Mucosa of stomach (tissue), 1 donor: ENCODE measurements at regions not wholly inside any gene's neighbourhood (a gene's known extent, or its start where the extent isn't known, plus 50 kb on each side); places are given as distances from the start of the nearest gene placed in this dataset.

Source experiments
- H3K27me3 ChIP-seq: one replicate; pipeline ENCODE4 v1.7.0; 2013; ENCODE audit warnings: mild to moderate bottlenecking, low read length; ENCODE audit not compliant: control insufficient read depth, insufficient read depth
- H3K36me3 ChIP-seq: one replicate; pipeline ENCODE4 v1.7.0; 2013; ENCODE audit warnings: low read length; ENCODE audit not compliant: control insufficient read depth, insufficient read depth
- H3K4me1 ChIP-seq: one replicate; pipeline ENCODE4 v1.7.0; 2013; ENCODE audit warnings: mild to moderate bottlenecking, low read length; ENCODE audit not compliant: control insufficient read depth, insufficient read depth
- H3K4me3 ChIP-seq: one replicate; pipeline ENCODE4 v1.7.0; 2013; ENCODE audit warnings: low read length
- H3K9ac ChIP-seq: one replicate; pipeline ENCODE4 v1.7.0; 2013; ENCODE audit warnings: mild to moderate bottlenecking, low read length, moderate library complexity
- H3K9me3 ChIP-seq: one replicate; pipeline ENCODE4 v1.7.0; 2013; ENCODE audit warnings: mild to moderate bottlenecking, low read length, moderate library complexity; ENCODE audit not compliant: control insufficient read depth
- donor health status: Pancreatic carcinoma.

DNA sequence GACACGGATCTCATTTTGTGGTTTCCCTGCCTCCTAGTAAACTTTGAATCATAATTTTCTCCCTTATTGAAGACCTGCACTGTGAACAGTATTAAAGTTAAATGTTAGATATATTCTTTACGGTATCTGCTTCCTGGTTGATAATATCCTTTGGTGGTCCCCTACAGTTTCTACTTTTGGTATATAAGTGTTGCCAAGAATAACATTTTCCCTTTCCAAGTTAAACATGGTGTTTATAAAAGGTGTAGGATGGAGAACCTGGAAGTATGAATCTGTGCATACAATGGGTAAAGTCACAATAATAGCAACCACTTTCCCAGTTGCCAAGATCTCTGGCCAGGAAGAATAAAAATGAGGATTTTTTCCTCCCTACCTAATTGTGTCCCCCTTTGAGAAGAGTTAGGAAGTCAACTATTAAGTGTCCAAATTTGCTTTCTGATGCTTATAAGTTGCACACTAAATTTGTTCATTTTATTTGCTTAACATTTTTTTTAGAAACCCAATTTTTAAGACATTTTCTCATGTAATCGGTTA lies 201.0 kb upstream of the STK17B start:
- Histone ChIP-seq H3K9ac (no peak overlapping the region), H3K4me1 (no peaks in the 10 kb centered on the region), H3K4me3 (no peak overlapping the region), H3K9me3 (no peaks in the 10 kb centered on the region), H3K27me3 (no peaks in the 10 kb centered on the region), H3K36me3 (no peaks in the 10 kb centered on the region)

DNA sequence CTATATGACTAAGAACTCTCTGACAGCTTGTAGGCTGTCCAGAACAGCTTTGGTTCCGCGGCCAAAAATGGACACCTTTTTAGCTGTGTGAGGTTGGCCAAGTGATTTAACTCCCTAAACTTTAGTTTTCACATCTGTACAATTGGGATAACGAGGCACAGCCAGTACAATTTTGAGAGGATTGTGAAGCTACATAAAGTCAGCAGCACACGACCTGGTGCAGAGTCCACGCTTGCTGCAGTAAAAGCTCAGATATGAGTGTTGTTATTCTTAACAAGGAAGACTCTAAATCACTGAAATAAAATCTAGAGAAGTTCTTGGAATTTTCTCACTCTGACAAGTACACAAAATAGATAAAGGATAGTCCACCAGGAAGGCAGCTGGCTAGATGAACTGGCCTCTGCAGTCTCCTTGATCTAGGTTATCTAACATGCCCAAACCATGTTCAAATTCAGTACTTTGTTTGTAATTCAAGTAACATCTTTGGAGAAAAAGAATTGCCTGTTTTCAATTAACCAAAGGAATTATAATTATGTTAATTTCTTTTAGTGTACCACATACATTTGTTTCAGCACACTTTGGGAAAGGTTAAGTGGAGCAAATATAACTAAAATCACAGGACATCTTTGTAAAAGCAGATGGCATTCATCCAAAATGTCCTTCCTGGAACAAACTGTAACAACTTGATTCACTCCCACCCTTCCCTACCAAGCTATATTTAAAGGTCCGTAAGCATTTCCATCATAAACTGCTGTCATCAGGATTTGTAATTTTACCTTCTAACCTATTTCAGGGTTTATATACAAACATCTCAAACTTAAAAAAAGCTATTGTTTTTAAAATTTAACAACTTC lies 201.7 kb upstream of the STK17B start:
- H3K9me3 ChIP-seq = no peaks in the 10 kb centered on the region
- no peaks in the 10 kb centered on the region for H3K27me3 ChIP-seq
- no peaks in the 10 kb centered on the region for H3K4me1 ChIP-seq
- no peak overlapping the region for H3K4me3 ChIP-seq
- no peak overlapping the region for H3K9ac ChIP-seq
- no peaks in the 10 kb centered on the region for H3K36me3 ChIP-seq

DNA sequence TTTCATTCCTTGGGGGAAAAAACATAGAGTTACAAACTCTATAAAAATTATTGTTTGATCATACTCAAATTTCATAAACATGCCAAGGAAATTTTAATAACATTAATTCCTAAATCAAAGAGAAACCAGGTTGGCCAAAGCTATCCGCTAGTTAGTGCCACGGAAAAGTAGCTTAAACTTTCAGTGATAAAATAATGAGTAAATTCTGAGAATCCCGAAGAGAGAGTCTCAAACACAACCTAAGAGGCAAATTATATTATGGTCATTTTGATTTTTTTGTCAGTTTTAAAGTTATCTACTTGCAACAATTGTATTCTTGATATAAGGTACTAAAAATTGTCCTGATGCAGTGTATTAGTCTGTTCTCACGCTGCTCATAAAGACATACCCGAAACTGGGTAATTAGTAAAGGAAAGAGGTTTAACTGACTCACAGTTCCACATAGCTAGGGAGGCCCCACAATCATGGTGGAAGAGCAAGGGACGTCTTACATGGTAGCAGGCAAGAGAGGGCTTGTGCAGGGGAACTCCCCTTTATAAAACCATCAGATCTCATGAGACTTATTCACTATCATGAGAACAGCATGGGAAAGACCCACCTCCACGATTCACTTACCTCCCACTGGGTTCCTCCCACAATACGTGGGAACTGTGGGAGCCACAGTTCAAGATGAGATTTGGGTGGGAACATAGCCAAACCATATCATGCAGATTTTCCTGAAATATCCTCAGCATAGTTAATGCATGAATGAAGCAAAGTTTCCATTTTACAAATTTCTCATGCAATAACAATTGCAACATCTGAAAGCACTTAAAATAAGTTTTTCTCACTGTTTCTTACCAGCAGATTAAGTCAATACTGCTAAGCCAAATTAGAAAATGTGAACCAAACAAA lies 205.9 kb upstream of the STK17B start:
- Histone ChIP-seq H3K9me3 (no peaks in the 10 kb centered on the region), H3K4me3 (no peak overlapping the region), H3K27me3 (no peaks in the 10 kb centered on the region), H3K4me1 (no peaks in the 10 kb centered on the region), H3K36me3 (no peaks in the 10 kb centered on the region), H3K9ac (no peak overlapping the region)

DNA sequence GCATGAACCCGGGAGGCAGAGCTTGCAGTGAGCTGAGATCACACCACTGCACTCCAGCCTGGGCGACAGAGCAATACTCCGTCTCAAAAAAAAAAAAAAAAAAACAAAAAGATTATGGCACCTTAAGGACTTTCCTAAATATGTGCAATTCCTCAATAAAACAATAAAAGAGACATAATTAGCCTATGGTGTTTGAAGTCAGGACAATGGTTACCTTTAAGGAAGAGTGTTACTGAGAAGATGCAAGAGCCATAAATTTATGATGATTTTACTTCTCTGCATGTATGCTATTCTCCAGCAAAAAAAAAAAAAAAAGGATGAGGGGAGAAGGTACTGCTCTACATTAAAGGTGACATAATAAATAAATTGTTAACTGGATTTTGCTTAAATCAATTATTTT lies 208.2 kb upstream of the STK17B start:
- no peak overlapping the region for H3K4me3 ChIP-seq
- no peaks in the 10 kb centered on the region for H3K27me3 ChIP-seq
- H3K9me3 ChIP-seq = no peaks in the 10 kb centered on the region
- H3K4me1 ChIP-seq = no peaks in the 10 kb centered on the region
- H3K36me3 ChIP-seq = no peaks in the 10 kb centered on the region
- H3K9ac ChIP-seq = no peak overlapping the region

DNA sequence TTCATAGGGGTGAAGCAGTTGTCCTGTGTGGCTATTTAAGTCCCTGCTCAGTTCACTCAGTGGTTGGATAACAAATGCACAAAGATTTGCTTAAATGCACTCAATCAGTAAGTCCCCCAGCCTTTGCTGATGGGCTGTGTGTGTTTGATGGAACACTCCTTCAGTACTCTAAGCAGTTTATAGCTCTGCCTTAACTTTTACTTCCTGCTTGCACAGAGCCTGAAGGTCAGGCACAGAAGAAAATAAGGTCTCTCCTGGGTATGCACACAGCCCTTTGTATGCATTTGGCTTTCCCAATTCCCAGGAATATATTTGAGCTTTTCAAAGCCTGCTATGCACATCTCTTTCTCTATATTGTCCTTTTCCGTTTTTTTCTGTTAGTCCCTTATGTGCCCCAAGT lies 208.7 kb upstream of the STK17B start:
- H3K27me3 ChIP-seq = no peaks in the 10 kb centered on the region
- no peak overlapping the region for H3K4me3 ChIP-seq
- no peaks in the 10 kb centered on the region for H3K36me3 ChIP-seq
- no peak overlapping the region for H3K9ac ChIP-seq
- no peaks in the 10 kb centered on the region for H3K9me3 ChIP-seq
- no peaks in the 10 kb centered on the region for H3K4me1 ChIP-seq

DNA sequence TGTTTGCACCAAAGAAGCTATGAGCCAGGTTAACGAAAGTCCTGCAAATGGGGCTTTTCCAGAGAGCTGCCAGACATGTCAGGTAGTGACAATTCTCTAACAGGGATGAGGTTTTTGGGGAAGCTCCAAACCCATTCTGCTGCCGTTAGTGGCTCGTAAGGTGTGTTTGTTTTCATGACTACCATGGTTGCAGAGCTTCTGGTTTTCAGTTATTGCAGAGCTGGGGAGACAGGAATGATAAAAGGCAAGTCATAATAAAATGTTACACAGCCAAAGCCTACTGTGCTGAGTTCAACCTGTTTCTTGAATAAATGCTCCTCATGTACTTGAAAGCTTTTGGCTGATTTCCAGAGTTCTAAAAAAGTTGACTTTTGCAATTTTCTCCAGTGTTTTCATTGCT lies 209.2 kb upstream of the STK17B start:
- Histone ChIP-seq H3K36me3 (no peaks in the 10 kb centered on the region), H3K4me3 (no peak overlapping the region), H3K4me1 (no peaks in the 10 kb centered on the region), H3K9me3 (no peaks in the 10 kb centered on the region), H3K9ac (no peak overlapping the region), H3K27me3 (no peaks in the 10 kb centered on the region)

DNA sequence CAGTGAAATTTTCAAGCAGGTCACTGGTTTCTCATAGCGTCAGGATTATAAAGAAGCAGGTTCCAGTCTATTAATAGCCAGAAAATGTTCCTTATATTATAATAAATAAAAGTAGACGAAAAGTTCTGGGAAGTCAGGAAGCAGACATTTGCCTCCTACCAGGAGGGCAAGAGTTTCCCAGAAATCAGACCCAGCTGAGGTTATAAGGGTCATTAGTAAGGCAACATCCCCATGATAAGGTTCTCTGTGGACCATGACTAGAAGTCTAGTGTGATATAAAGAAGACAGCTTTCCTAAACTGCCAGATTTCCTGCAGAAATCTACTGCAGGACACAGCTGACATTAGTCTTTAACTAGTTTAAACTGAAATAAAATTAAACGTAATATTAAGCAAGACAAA lies 210.1 kb upstream of the STK17B start:
- Histone ChIP-seq H3K9ac (no peak overlapping the region), H3K9me3 (no peaks in the 10 kb centered on the region), H3K4me1 (no peaks in the 10 kb centered on the region), H3K4me3 (no peak overlapping the region), H3K36me3 (no peaks in the 10 kb centered on the region), H3K27me3 (no peaks in the 10 kb centered on the region)

DNA sequence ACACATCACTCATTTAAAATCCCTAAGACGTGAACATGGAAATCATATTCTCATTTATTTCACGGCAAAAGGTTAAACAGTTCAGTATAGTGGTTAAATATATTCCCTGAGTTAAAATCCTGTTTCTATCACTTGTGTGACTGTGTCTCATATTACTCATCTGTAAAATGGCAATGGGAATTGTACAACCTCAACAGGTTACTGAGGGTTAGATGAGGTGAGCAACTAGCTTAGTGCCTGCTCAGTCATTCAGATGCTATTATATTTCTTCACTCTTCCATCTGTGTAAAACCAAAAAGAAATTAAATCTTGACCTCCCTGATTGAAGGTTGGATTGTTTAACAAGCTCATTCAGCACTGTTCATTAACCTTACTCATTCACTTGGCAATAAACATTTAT lies 212.4 kb upstream of the STK17B start:
- Histone ChIP-seq H3K9ac (no peak overlapping the region), H3K4me1 (no peaks in the 10 kb centered on the region), H3K27me3 (no peaks in the 10 kb centered on the region), H3K36me3 (no peaks in the 10 kb centered on the region), H3K9me3 (no peaks in the 10 kb centered on the region), H3K4me3 (no peak overlapping the region)

DNA sequence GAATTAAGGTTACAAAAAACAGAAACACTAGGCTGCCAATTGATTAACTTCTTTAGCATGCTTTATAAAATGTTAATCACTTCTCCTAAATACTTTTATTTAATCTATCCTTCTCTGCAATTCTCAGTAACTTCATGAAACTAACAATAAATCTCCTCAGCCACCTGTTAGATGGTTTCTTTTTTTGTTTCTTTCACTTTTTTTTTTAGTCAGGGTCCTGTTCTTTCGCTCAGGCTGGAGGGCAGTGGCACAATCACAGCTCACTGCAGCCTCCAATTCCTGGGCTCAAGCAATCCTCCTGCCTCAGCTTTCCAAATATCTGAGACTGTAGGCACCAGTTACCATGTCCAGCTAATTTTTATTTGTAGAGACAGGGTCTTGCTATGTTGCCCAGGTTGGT lies 213.4 kb upstream of the STK17B start:
- Histone ChIP-seq H3K4me1 (no peaks in the 10 kb centered on the region), H3K9me3 (no peaks in the 10 kb centered on the region), H3K27me3 (no peaks in the 10 kb centered on the region), H3K4me3 (no peak overlapping the region), H3K36me3 (no peaks in the 10 kb centered on the region), H3K9ac (no peak overlapping the region)

DNA sequence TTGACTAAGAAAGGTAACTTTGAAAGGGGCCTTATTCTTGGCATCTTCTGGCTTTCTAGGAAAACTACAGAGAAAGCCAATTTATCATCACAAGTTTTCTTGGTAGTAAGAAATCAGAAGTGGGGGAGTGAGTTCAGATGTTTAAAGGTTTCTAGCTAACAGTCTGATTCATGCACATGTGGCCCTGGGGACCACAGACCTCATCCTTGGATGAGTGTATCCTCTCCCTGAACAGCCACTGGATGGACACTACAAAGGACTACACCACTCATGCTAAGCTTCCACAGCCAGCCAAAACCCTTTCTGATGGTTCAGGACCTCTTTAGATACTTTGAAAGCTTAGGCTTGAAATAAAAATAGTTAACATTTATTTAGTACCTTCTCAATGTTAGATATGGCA lies 218.3 kb upstream of the STK17B start:
- no peaks in the 10 kb centered on the region for H3K27me3 ChIP-seq
- H3K9me3 ChIP-seq = no peaks in the 10 kb centered on the region
- no peaks in the 10 kb centered on the region for H3K36me3 ChIP-seq

DNA sequence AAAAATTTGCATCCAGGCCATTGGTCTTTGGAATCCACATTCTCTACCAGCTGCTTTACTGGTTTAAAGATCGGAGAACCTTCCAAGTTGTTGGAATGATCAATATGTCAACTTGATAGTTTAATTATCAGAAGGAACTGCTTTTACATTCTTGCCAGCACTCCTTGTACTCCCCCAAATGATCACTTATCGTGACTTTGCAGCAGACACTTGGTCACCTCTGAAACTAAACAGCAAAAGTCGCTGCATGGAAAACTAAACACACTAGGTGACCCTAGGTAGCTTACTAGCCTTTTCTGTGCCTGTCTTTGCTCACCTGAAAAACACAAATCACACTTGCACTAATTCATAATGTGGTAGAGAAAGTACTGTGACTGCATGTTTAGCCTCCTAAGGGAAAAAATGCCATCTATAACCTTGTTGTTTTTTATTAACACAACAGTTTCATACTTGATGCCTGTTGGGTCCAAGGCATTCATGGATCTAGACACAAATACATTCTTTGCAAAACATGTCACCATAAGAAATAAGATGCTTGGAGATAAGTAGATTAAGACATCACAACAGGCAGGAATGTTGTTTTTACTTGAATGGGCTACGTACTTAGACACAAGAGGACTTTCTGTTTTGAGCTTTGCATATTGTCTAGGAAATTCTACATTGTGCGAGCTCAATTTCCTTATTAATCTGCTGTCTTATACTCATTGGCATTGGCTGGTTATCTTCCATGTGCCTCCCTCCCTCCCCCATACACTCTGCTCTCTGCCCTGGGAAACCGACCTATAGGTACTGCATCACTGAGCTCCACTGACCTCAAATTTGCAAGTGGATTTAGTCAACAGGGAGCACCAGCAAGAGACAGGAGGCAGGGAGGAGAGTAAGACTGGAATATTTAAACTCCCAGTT lies 219.1 kb upstream of the STK17B start:
- no peaks in the 10 kb centered on the region for H3K9me3 ChIP-seq
- no peaks in the 10 kb centered on the region for H3K4me1 ChIP-seq
- no peak overlapping the region for H3K4me3 ChIP-seq
- H3K36me3 ChIP-seq = no peaks in the 10 kb centered on the region
- H3K9ac ChIP-seq = no peak overlapping the region
- H3K27me3 ChIP-seq = no peaks in the 10 kb centered on the region

More for the DNA sequence above, 218.3 kb upstream of the STK17B start:
- Histone ChIP-seq H3K4me1 (no peaks in the 10 kb centered on the region), H3K4me3 (no peak overlapping the region), H3K9ac (no peak overlapping the region)
